ENCODE measurements at regions not wholly inside any gene's neighbourhood (a gene's known extent, or its start where the extent isn't known, plus 50 kb on each side); places are given as distances from the start of the nearest gene placed in this dataset.
"Not testable (repeated sequence)": the region's sequence is repeated elsewhere in the genome, so short reads cannot be mapped to it uniquely, and the experiment has no call there.

- no peak for DNase-seq (ENCODE audit: low spot score)
- in situ Hi-C loops (cut with HindIII; ENCODE audit: low sequenced_read_pairs), result no loop called here
These were observed 92.1 kb downstream of the ASB1 start for GRCh38 chr2:238518821-238519186.

GRCh38 chr2:238520359-238520886, 93.7 kb downstream of the ASB1 start:
- no peak for DNase-seq (ENCODE audit: low spot score)
- in situ Hi-C loops (cut with HindIII; ENCODE audit: low sequenced_read_pairs), result no loop called here

GRCh38 chr2:238521002-238521401, 94.3 kb downstream of the ASB1 start:
- in situ Hi-C loops (cut with HindIII; ENCODE audit: low sequenced_read_pairs), result no loop called here
- DNase-seq (ENCODE audit: low spot score), result no peak

GRCh38 chr2:238521870-238522269, 95.1 kb downstream of the ASB1 start:
- in situ Hi-C loops (cut with HindIII; ENCODE audit: low sequenced_read_pairs), result no loop called here
- DNase-seq (ENCODE audit: low spot score), result no peak

- DNase-seq (ENCODE audit: low spot score), result no peak
- in situ Hi-C loops (cut with HindIII; ENCODE audit: low sequenced_read_pairs), result no loop called here
These were observed 96.7 kb downstream of the ASB1 start for GRCh38 chr2:238523158-238524110.

- in situ Hi-C loops (cut with HindIII; ENCODE audit: low sequenced_read_pairs), result no loop called here
- DNase-seq (ENCODE audit: low spot score), result no peak
These were observed 97.8 kb downstream of the ASB1 start for GRCh38 chr2:238524426-238524983.

GRCh38 chr2:238525990-238526389, 99.3 kb downstream of the ASB1 start:
- in situ Hi-C loops (cut with HindIII; ENCODE audit: low sequenced_read_pairs), result no loop called here
- no peak for DNase-seq (ENCODE audit: low spot score)

- DNase-seq (ENCODE audit: low spot score), result no peak
- in situ Hi-C loops (cut with HindIII; ENCODE audit: low sequenced_read_pairs), result no loop called here
These were observed 100.8 kb downstream of the ASB1 start for GRCh38 chr2:238527565-238527964.

GRCh38 chr2:238528953-238529781, 102.4 kb downstream of the ASB1 start:
- no peak for DNase-seq (ENCODE audit: low spot score)
- in situ Hi-C loops (cut with HindIII; ENCODE audit: low sequenced_read_pairs), result no loop called here

GRCh38 chr2:238531017-238531645, 104.4 kb downstream of the ASB1 start:
- in situ Hi-C loops (cut with HindIII; ENCODE audit: low sequenced_read_pairs), result not testable (repeated sequence)

GRCh38 chr2:238543732-238544131, 117.0 kb downstream of the ASB1 start:
- DNase-seq (ENCODE audit: low spot score); in situ Hi-C loops (cut with HindIII; ENCODE audit: low sequenced_read_pairs): not testable (repeated sequence)

More at GRCh38 chr2:238531017-238531645, 104.4 kb downstream of the ASB1 start:
- DNase-seq (ENCODE audit: low spot score), result not testable (repeated sequence)

- no peak for DNase-seq (ENCODE audit: low spot score)
These were observed 122.3 kb downstream of the ASB1 start for GRCh38 chr2:238548902-238549462.

GRCh38 chr2:238549866-238550265, 123.1 kb downstream of the ASB1 start:
- DNase-seq (ENCODE audit: low spot score), result no peak
- in situ Hi-C loops (cut with HindIII; ENCODE audit: low sequenced_read_pairs), result no loop called here

More at GRCh38 chr2:238548902-238549462, 122.3 kb downstream of the ASB1 start:
- in situ Hi-C loops (cut with HindIII; ENCODE audit: low sequenced_read_pairs), result no loop called here

GRCh38 chr2:238551091-238551490, 124.4 kb downstream of the ASB1 start:
- DNase-seq (ENCODE audit: low spot score), result no peak
- in situ Hi-C loops (cut with HindIII; ENCODE audit: low sequenced_read_pairs), result no loop called here

- in situ Hi-C loops (cut with HindIII; ENCODE audit: low sequenced_read_pairs), result no loop called here
- no peak for DNase-seq (ENCODE audit: low spot score)
These were observed 125.5 kb downstream of the ASB1 start for GRCh38 chr2:238552226-238552625.

GRCh38 chr2:238553159-238553558, 126.4 kb downstream of the ASB1 start:
- in situ Hi-C loops (cut with HindIII; ENCODE audit: low sequenced_read_pairs), result no loop called here
- no peak for DNase-seq (ENCODE audit: low spot score)

GRCh38 chr2:238554468-238555315, 128.0 kb downstream of the ASB1 start:
- no peak for DNase-seq (ENCODE audit: low spot score)
- in situ Hi-C loops (cut with HindIII; ENCODE audit: low sequenced_read_pairs), result no loop called here
